Left ventricle myocardium superior (tissue), 1 donor: ENCODE measurements at regions not wholly inside any gene's neighbourhood (a gene's known extent, or its start where the extent isn't known, plus 50 kb on each side); places are given as distances from the start of the nearest gene placed in this dataset.
A peak's percentile ranks its signal among the peaks of the same experiment; 100 is the strongest.

Experiments used
- ATAC-seq: fragments of 200-7000 bp; cut with Tn5 transposase; one replicate; pipeline ENCODE4 v1.9.1; 2020; ENCODE audit warnings: mild to moderate bottlenecking, moderate library complexity
- DNase-seq: peaks from one replicate; pipeline ENCODE4 v3.0.0-alpha.2; 2020
- intact Hi-C: fragments of 100-400 bp; cut with micrococcal nuclease; formaldehyde crosslinking; loops from one replicate; pipeline ENCODE4 v1.11.0; 2022
- donor health status: DM: no; HTN: yes; CAD: no; lungs with severe emphysema.

GRCh38 chr3:82038556-82038955 lies 277.1 kb upstream of the GBE1 start:
- no peak for ATAC-seq
- intact Hi-C loops: no loop called here
- no peak for DNase-seq

DNA sequence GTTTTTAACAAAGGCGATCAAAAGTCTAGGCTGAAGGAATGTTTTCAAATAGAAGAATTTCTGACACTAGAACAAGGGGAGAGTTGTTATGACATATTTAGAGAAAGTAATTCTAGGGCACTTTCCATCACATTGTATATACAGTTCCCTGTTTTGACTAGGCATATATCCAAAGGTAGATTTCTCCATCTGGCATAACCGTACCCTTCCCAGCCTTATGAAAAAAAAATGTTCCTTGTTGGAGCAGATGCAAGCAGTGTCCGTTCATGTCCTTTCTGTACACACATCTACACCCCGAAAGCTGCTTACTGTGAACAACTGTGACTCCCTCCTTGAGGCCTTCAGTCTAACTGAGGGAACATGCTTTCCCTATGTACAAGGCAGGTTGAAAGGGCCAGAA lies 271.7 kb upstream of the GBE1 start:
- DNase-seq (no peak), ATAC-seq (no peak)
- intact Hi-C loops: no loop called here

- DNase-seq: no peak
- ATAC-seq: no peak
- intact Hi-C loops: no loop called here
Measured at GRCh38 chr3:82031596-82031995, 270.2 kb upstream of the GBE1 start.

DNA sequence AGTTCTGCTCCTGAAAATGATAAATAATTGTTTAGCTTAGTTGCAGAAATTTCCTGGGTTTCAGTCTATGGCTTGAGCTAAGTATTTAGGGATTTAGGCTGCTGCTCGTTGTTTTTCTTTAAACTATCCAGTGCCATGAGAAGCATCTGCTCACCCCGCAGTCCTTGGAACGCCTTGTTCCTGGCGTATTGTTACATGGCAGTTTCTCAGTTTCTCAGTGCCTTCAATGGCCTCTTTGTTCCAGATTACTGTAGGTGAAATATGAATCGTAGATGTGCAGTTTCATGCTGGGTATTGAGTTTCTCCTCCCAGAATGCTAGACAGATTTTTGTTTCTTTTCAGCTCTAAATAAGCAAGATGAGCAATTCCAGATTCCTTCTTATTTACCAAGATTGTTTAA lies 269.5 kb upstream of the GBE1 start:
- ATAC-seq (no peak), DNase-seq (no peak)
- intact Hi-C loops: no loop called here

DNA sequence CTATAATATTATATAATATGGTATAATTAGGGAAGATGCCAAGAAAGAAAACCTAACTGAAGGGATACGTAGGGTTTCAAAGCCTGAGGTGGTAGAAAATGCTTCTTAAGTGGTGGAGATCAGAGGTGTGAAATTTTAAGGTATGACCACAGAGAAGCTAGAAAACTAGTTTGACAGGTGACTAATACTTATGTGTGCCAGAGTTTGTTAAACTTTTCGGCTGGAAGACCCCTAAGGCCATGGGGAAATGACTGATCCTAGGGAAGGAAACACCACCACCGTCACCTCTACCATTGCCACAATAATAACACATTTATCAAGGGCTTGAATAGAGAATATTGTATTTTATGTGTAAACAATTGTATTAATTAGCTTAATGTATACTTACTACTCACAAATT lies 261.4 kb upstream of the GBE1 start:
- no peak for ATAC-seq
- intact Hi-C loops: no loop called here

DNA sequence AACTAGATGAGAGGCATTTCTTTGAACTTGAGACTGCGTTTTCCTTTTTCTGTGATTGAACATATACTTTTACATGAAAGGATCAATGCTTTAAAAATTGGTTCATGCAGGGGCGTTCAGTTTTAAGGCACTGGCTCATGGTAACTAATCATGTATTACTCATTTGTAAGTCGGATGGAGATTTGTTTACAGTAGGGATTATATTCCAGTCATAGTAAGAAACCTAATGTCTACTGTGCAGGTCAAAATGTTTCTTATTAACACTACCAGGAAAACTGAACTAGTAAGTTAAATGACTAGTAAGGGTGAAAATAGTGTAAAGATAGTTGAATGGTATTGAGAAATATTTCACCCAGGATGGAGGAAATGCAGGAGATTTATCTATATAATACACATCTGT lies 258.8 kb upstream of the GBE1 start:
- DNase-seq (no peak), ATAC-seq (no peak)
- intact Hi-C loops: no loop called here

More for the DNA sequence above, 261.4 kb upstream of the GBE1 start:
- no peak for DNase-seq

GRCh38 chr3:82015241-82015640 lies 253.8 kb upstream of the GBE1 start:
- ATAC-seq (no peak), DNase-seq (no peak)
- intact Hi-C loops: no loop called here

GRCh38 chr3:82012775-82013174 lies 251.3 kb upstream of the GBE1 start:
- ATAC-seq (no peak), DNase-seq (no peak)
- intact Hi-C loops: no loop called here

GRCh38 chr3:82011336-82011735 lies 249.9 kb upstream of the GBE1 start:
- intact Hi-C loops: no loop called here
- DNase-seq (no peak), ATAC-seq (no peak)

- intact Hi-C loops: no loop called here
- ATAC-seq (no peak), DNase-seq (no peak)
Measured at GRCh38 chr3:82005266-82005665, 243.8 kb upstream of the GBE1 start.

DNA sequence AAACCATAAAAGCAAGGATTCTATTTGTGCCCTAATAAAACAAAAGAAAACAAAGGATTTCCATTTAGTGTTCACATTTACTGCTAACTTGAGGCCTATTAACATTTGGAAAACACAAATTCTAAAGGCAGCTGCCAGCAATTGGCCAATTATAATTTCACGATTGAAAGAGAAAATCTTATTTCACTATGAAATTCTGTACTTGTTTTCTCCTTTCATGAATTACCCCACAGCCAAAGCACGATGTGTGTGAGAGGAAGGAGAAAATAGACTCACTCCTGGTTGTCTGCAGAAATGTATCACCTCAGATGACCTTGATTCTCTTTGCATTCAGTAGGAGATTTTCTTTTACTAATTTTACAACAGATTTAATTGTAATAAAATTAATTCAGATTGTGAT lies 242.8 kb upstream of the GBE1 start:
- intact Hi-C loops: no loop called here
- DNase-seq: no peak
- no peak for ATAC-seq

GRCh38 chr3:82002986-82003642 lies 241.7 kb upstream of the GBE1 start:
- DNase-seq (no peak), ATAC-seq (no peak)
- intact Hi-C loops: no loop called here

GRCh38 chr3:82002491-82002890 lies 241.0 kb upstream of the GBE1 start:
- intact Hi-C loops: no loop called here
- DNase-seq: no peak
- ATAC-seq: no peak

DNA sequence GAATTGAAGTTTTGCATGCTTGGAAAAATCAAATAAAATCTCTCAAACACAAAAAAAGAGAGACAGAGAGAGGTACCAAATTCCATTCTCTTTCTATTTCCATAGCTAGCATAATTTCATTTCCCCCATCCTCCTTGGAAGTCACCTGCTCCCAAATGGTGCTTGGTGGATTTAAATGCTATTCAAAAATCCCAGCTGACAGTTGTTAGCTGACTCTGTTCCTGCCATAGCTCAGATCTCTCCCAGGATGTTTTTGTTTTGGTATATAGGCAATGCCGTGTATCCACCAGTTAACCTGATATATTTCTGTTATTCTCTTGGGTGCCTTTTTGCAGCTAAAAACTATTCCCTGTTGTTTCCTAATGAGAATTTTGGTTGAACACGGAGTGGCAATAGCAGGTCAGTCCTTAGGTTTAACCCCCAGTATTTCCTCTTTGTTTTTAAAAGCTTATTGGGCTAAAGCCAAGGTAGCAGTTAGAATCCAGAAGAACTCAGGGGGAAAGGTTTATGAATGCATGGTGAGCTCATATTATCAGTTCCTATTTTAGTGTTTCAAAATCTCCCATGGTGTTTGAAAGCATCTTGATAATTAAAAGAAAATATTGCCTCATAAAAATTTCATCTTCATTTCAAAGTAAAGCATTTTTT lies 240.0 kb upstream of the GBE1 start:
- no peak for ATAC-seq
- no peak for DNase-seq
- intact Hi-C loops: no loop called here

DNA sequence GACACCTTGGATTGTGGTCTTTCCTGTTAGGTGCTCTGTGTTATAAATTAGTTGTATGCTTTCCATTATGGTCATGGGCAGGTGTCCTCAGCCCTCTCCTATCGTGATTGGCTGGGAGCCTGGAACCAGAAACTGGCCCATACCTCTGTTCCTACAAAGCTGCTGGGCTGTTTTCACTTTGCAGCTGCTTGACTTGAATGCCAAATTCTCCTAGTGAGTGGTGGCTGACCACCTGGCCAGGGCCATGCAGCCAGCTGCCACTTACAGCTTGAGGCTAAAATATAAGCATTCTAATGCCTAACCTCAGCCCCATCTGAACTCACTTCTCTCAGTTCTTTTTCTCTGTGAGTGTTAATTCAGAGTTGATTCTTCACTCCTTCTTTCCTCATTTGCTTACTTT lies 239.3 kb upstream of the GBE1 start:
- DNase-seq (no peak), ATAC-seq (peak; percentile 12)
- intact Hi-C loops: no loop called here

DNA sequence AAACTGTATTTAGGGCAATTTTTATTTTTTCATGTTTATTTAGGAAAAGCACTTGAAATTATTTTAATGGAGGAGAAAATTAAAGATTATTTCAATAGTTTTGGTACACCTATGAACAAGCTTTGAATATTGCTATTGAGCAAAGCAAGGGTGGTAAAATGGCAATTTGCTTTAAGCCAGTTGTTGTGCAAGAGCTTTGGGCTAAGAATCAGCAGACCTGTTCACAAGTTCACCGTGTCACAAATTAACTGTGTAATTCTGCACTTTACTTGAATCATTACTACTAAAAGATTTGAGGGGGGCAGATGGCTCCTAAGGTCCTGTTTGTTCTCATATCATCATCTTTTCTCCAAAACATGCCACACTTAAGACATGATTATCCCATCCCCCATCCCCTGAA lies 238.9 kb upstream of the GBE1 start:
- ATAC-seq (no peak), DNase-seq (no peak)
- intact Hi-C loops: no loop called here

- DNase-seq: no peak
- no peak for ATAC-seq
- intact Hi-C loops: no loop called here
Measured at GRCh38 chr3:81998907-81999306, 237.5 kb upstream of the GBE1 start.

DNA sequence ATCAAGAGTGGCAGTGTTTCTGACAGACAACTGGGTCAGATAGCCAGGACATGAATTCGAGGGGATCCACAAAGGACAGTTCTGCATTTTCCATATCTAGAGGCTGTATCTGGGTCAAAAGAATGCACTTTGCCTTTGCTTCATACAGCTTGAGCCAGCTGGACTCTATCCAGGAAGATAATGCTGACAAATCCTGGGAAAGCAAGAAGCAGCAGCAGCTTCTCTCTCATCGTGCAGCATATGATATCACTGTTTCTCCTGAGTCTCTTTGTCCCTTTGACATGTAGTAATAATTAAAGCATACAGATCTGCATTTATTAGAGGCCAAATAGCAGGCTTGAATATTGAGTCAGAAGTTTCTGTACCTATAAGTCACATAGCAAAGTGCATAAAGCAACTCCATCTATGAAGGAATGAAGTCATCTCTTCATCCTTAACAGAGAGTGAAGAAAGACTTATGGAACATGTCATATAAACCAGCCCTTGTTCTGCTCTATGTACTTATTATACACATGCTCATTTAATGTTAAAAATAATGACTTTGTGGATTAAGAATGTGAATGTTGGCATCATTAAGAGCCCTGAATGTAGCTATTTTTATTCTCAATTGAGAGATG lies 236.8 kb upstream of the GBE1 start:
- intact Hi-C loops: no loop called here

GRCh38 chr3:81997390-81997789 lies 235.9 kb upstream of the GBE1 start:
- DNase-seq: no peak
- no peak for ATAC-seq
- intact Hi-C loops: no loop called here

More for the DNA sequence above, 236.8 kb upstream of the GBE1 start:
- no peak for DNase-seq
- ATAC-seq: peak; percentile 66

- intact Hi-C loops: no loop called here
- DNase-seq (no peak), ATAC-seq (no peak)
Measured at GRCh38 chr3:81995329-81995728, 233.9 kb upstream of the GBE1 start.

DNA sequence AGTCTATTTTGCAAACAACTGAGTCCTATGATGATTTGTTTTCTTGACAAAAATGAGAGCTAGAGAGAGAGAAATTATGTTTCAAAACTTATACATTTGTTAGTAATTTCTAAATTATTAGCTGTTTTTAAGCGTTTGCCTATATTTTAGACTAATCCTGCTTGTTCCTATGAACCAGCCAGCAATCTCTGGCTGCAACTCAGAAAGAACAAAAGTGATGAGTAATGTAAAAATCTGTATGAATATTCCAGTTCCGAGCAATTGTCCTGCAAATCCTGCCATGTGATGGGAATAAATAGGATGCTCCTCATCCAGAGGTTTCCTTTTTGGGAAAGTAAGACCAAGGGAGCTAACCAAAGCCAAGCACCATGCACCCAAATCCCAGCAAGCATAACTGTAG lies 228.3 kb upstream of the GBE1 start:
- ATAC-seq (no peak), DNase-seq (no peak)
- intact Hi-C loops: no loop called here
